ENCODE measurements at regions not wholly inside any gene's neighbourhood (a gene's known extent, or its start where the extent isn't known, plus 50 kb on each side); places are given as distances from the start of the nearest gene placed in this dataset.

DNA sequence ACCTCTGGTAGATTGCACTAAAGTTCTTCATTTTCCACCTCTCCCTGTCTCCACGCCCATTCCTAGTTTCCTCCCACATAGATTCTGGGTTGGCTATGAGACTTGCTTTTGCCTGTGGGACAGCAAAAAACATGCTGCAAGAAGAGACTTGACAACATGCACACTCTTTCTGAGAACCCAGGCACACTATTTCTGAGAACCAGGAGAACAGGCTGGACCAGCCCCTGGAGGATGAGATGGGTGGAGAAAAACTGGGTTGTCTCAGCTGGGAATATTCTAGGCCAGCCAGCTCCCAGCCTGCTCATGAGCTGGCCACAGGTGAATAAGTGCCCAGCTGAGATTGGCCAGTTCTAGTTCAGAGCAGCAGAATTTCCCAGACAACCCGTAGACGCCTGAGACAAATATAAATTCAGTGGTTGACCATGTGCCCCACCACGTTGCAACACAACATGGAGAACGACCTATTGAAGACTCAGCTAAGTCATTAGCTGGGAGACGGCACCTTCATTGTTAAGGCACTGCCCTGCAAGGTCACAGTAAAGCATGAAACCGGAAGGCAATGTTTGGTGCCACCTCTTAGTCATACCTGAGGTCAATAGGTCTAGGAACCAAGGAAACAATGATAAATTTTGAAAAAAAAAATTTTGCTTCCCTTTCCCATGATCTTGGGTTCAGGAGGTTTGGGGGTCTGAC is 92.7 kb upstream of the AKR1E2 start:
- TF ChIP-seq, protein P1, sequence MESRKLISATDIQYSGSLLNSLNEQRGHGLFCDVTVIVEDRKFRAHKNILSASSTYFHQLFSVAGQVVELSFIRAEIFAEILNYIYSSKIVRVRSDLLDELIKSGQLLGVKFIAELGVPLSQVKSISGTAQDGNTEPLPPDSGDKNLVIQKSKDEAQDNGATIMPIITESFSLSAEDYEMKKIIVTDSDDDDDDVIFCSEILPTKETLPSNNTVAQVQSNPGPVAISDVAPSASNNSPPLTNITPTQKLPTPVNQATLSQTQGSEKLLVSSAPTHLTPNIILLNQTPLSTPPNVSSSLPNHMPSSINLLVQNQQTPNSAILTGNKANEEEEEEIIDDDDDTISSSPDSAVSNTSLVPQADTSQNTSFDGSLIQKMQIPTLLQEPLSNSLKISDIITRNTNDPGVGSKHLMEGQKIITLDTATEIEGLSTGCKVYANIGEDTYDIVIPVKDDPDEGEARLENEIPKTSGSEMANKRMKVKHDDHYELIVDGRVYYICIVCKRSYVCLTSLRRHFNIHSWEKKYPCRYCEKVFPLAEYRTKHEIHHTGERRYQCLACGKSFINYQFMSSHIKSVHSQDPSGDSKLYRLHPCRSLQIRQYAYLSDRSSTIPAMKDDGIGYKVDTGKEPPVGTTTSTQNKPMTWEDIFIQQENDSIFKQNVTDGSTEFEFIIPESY (IDR thresholded peaks at IDR 0.05), result no peak
- no peak for TF ChIP-seq JUND (IDR thresholded peaks at IDR 0.05)
- TF ChIP-seq ATF3 (IDR thresholded peaks at IDR 0.05), result no peak
- TF ChIP-seq RXRA (IDR thresholded peaks at IDR 0.05), result no peak
- no peak for TF ChIP-seq RAD21 (IDR thresholded peaks at IDR 0.05)
- TF ChIP-seq HNF4G (IDR thresholded peaks at IDR 0.05), result no peak
- no peak for TF ChIP-seq YY1 (IDR thresholded peaks at IDR 0.05)
- no peak for TF ChIP-seq SP1 (IDR thresholded peaks at IDR 0.05)
- TF ChIP-seq EGR1 (IDR thresholded peaks at IDR 0.05; ENCODE audit: low read depth in 2 of 2), result no peak
- no peak for TF ChIP-seq HNF4A (conservative IDR thresholded peaks at IDR 0.05)
- no peak for TF ChIP-seq NR2F2 (IDR thresholded peaks at IDR 0.05)
- TF ChIP-seq, protein P2, sequence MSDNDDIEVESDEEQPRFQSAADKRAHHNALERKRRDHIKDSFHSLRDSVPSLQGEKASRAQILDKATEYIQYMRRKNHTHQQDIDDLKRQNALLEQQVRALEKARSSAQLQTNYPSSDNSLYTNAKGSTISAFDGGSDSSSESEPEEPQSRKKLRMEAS (IDR thresholded peaks at IDR 0.05), result no peak
- no peak for TF ChIP-seq FOXA1 (IDR thresholded peaks at IDR 0.05)
- TF ChIP-seq FOXA2 (IDR thresholded peaks at IDR 0.05), result no peak
- no peak for TF ChIP-seq GABPA (IDR thresholded peaks at IDR 0.05 in 1 of 2, conservative IDR thresholded peaks at IDR 0.05 in 1 of 2)
- TF ChIP-seq CTCF (IDR thresholded peaks at IDR 0.05; ENCODE audit: low read depth, low read length, missing input control), result no peak
- no peak for TF ChIP-seq TAF1 (conservative IDR thresholded peaks at IDR 0.05)
- TF ChIP-seq, protein P3, sequence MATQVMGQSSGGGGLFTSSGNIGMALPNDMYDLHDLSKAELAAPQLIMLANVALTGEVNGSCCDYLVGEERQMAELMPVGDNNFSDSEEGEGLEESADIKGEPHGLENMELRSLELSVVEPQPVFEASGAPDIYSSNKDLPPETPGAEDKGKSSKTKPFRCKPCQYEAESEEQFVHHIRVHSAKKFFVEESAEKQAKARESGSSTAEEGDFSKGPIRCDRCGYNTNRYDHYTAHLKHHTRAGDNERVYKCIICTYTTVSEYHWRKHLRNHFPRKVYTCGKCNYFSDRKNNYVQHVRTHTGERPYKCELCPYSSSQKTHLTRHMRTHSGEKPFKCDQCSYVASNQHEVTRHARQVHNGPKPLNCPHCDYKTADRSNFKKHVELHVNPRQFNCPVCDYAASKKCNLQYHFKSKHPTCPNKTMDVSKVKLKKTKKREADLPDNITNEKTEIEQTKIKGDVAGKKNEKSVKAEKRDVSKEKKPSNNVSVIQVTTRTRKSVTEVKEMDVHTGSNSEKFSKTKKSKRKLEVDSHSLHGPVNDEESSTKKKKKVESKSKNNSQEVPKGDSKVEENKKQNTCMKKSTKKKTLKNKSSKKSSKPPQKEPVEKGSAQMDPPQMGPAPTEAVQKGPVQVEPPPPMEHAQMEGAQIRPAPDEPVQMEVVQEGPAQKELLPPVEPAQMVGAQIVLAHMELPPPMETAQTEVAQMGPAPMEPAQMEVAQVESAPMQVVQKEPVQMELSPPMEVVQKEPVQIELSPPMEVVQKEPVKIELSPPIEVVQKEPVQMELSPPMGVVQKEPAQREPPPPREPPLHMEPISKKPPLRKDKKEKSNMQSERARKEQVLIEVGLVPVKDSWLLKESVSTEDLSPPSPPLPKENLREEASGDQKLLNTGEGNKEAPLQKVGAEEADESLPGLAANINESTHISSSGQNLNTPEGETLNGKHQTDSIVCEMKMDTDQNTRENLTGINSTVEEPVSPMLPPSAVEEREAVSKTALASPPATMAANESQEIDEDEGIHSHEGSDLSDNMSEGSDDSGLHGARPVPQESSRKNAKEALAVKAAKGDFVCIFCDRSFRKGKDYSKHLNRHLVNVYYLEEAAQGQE (IDR thresholded peaks at IDR 0.05), result no peak
- H3K27me3 ChIP-seq (ENCODE audit: control insufficient read depth in 4 of 4, insufficient read depth in 4 of 4, low read length in 3 of 4), result no peaks in the 10 kb centered on the region
- H3K4me1 ChIP-seq (ENCODE audit: control insufficient read depth in 4 of 4, insufficient read depth in 4 of 4, low read length in 3 of 4), result no peaks in the 10 kb centered on the region
- H3K9me3 ChIP-seq (ENCODE audit: control insufficient read depth in 4 of 4, low read length in 3 of 4), result no peaks in the 10 kb centered on the region
- H3K4me3 ChIP-seq (ENCODE audit: low read depth in 1 of 3, low read length in 3 of 3), result no peak overlapping the region
- WGBS, result 84% methylated on average over 7 of the region's 7 CpGs
- DNase-seq (ENCODE audit: low spot score), result no peak
- H3K36me3 ChIP-seq (ENCODE audit: control insufficient read depth in 4 of 4, insufficient read depth in 3 of 4, low read depth in 1 of 4, low read length in 3 of 4), result no peaks in the 10 kb centered on the region
- H3K9ac ChIP-seq (ENCODE audit: low read depth in 1 of 2, low read length in 2 of 2), result no peak overlapping the region
- no peak overlapping the region for H3K27ac ChIP-seq (ENCODE audit: low read depth in 1 of 2, low read length in 2 of 2)

All from liver (tissue), 8 donors.